H1 (cell line): ENCODE measurements at regions not wholly inside any gene's neighbourhood (a gene's known extent, or its start where the extent isn't known, plus 50 kb on each side); places are given as distances from the start of the nearest gene placed in this dataset.

ENCODE experiments used
- POLR2A ChIP-seq, 2 experiments: IDR thresholded peaks; 1 replicate in 1 of 2; 2 replicates in 1 of 2; pipeline ENCODE4 v1.6.1; 2011; ENCODE audit warnings: low read depth in 2 of 2, low read length in 2 of 2, mild to moderate bottlenecking in 2 of 2; ENCODE audit errors: control extremely low read depth in 1 of 2
- POLR2AphosphoS5 ChIP-seq: IDR thresholded peaks from 2 replicates; pipeline ENCODE4 v1.6.1; 2011; ENCODE audit warnings: low read depth, low read length
- RXRA ChIP-seq: IDR thresholded peaks from 2 replicates; pipeline ENCODE4 v1.6.1; 2011; ENCODE audit warnings: low read depth, mild to moderate bottlenecking, low read length, moderate library complexity; ENCODE audit not compliant: insufficient read depth
- TAF1 ChIP-seq: IDR thresholded peaks from 2 replicates; pipeline ENCODE4 v1.6.1; 2011; ENCODE audit warnings: mild to moderate bottlenecking, low read depth, low read length
- TEAD4 ChIP-seq: IDR thresholded peaks from 2 replicates; pipeline ENCODE4 v1.6.1; 2012; ENCODE audit warnings: low read depth, low read length, inconsistent platforms, mixed read lengths
- YY1 ChIP-seq: IDR thresholded peaks from 2 replicates; pipeline ENCODE4 v1.6.1; 2011; ENCODE audit warnings: low read depth, mild to moderate bottlenecking, low read length
- TF ChIP-seq, protein P1 (sequence below): IDR thresholded peaks from 2 replicates; pipeline ENCODE4 v1.6.1; 2012; ENCODE audit warnings: inconsistent platforms
- TF ChIP-seq, protein P2 (sequence below), 3 experiments: IDR thresholded peaks; 1 replicate in 2 of 3; 2 replicates in 1 of 3; pipeline versions ENCODE4 v1.5.1 to v1.6.1; 2011; ENCODE audit warnings: low read length in 3 of 3, mild to moderate bottlenecking in 3 of 3, inconsistent platforms in 2 of 3, low read depth in 1 of 3, moderate library complexity in 1 of 3; ENCODE audit not compliant: insufficient read depth in 1 of 3; ENCODE audit errors: control extremely low read depth in 1 of 3

DNA sequence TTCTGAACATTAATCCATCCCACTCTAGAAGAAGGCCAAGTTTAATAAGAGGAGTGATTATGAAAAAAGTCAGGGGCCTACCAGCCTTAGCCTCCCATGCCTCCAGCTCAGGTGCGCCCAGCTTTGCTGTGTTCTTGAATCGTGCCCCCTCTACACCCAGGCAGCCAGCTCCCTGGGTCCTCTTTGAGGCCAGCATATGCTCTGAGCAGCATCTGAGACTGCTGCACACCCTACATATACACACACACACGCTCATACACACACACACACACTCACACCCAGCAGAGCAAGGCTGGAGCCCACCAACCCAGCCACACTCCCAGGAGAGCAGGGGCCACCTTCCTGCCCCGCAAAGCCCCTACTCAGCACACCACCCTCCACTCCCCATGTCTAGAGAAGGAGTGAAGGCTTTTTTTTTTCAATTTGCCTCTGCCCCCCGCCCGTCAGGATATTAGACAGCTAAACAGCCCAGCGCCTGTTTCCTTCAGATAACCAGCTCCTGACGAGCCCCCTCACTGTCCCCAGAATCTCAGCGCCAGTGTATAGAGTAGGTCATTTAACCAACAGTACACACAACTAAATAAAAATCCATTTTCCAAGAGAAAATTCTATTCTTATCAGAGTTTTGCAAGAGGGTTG is 121.6 kb downstream of the BUD13 start:
- TF ChIP-seq, protein P1, sequence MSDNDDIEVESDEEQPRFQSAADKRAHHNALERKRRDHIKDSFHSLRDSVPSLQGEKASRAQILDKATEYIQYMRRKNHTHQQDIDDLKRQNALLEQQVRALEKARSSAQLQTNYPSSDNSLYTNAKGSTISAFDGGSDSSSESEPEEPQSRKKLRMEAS: no peak
- no peak for TF ChIP-seq TAF1
- TF ChIP-seq POLR2A (IDR thresholded peaks at IDR 0.05; ENCODE audit: control extremely low read depth in 1 of 2, low read depth in 2 of 2, low read length in 2 of 2): no peak
- no peak for TF ChIP-seq YY1
- TF ChIP-seq, protein P2, sequence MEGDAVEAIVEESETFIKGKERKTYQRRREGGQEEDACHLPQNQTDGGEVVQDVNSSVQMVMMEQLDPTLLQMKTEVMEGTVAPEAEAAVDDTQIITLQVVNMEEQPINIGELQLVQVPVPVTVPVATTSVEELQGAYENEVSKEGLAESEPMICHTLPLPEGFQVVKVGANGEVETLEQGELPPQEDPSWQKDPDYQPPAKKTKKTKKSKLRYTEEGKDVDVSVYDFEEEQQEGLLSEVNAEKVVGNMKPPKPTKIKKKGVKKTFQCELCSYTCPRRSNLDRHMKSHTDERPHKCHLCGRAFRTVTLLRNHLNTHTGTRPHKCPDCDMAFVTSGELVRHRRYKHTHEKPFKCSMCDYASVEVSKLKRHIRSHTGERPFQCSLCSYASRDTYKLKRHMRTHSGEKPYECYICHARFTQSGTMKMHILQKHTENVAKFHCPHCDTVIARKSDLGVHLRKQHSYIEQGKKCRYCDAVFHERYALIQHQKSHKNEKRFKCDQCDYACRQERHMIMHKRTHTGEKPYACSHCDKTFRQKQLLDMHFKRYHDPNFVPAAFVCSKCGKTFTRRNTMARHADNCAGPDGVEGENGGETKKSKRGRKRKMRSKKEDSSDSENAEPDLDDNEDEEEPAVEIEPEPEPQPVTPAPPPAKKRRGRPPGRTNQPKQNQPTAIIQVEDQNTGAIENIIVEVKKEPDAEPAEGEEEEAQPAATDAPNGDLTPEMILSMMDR (IDR thresholded peaks at IDR 0.05; ENCODE audit: control extremely low read depth in 1 of 3, insufficient read depth in 1 of 3, low read depth in 1 of 3, low read length in 3 of 3): no peak
- no peak for TF ChIP-seq TEAD4
- TF ChIP-seq POLR2AphosphoS5: no peak
- TF ChIP-seq RXRA: no peak
